HFFc6 (cell line): ENCODE measurements at regions not wholly inside any gene's neighbourhood (a gene's known extent, or its start where the extent isn't known, plus 50 kb on each side); places are given as distances from the start of the nearest gene placed in this dataset.

Experiments used
- DNase-seq: peaks from one replicate; pipeline ENCODE4 v3.0.0-alpha.2; 2018
- H3K27ac Mint-ChIP-seq: 2 replicates; pipeline ENCODE4 v1.8.0; 2020; ENCODE audit warnings: mild to moderate bottlenecking, mixed read lengths
- H3K27me3 Mint-ChIP-seq: 2 replicates; pipeline ENCODE4 v1.8.0; 2021; ENCODE audit warnings: mild to moderate bottlenecking, moderate library complexity, mixed read lengths; ENCODE audit not compliant: insufficient read depth
- H3K36me3 Mint-ChIP-seq: 2 replicates; pipeline ENCODE4 v1.8.0; 2021; ENCODE audit warnings: low read depth, mixed read lengths
- H3K4me1 Mint-ChIP-seq: 2 replicates; pipeline ENCODE4 v1.8.0; 2020; ENCODE audit warnings: low read depth, mixed read lengths
- H3K4me3 Mint-ChIP-seq: 2 replicates; pipeline ENCODE4 v1.8.0; 2020; ENCODE audit warnings: mild to moderate bottlenecking, moderate library complexity, mixed read lengths
- H3K9me3 Mint-ChIP-seq: 2 replicates; pipeline ENCODE4 v1.8.0; 2020; ENCODE audit warnings: mild to moderate bottlenecking, mixed read lengths
- CTCF ChIP-seq: fragments of 200-600 bp; sonication (generic); IDR thresholded peaks from 2 replicates; pipeline ENCODE4 v1.5.0; 2021; ENCODE audit warnings: antibody characterized with exemption, mild to moderate bottlenecking

- TF ChIP-seq CTCF: no peak
- no peak overlapping the region for H3K27ac Mint-ChIP-seq
- no peak overlapping the region for H3K4me3 Mint-ChIP-seq
- DNase-seq: no peak
- peaks cover 7% of the 10 kb centered on the region for H3K27me3 Mint-ChIP-seq
- H3K4me1 Mint-ChIP-seq: no peaks in the 10 kb centered on the region
- H3K9me3 Mint-ChIP-seq: no peaks in the 10 kb centered on the region
- H3K36me3 Mint-ChIP-seq: no peaks in the 10 kb centered on the region
Observed at GRCh38 chr6:27062755-27063154, 184.7 kb upstream of the PRSS16 start.

- Mint-ChIP-seq H3K27me3 (peaks cover 11% of the 10 kb centered on the region), H3K4me3 (no peak overlapping the region), H3K9me3 (no peaks in the 10 kb centered on the region), H3K27ac (no peak overlapping the region), H3K4me1 (no peaks in the 10 kb centered on the region), H3K36me3 (no peaks in the 10 kb centered on the region)
- no peak for TF ChIP-seq CTCF
- DNase-seq: no peak
Observed at GRCh38 chr6:27065183-27065582, 182.3 kb upstream of the PRSS16 start.

GRCh38 chr6:27066381-27066780 is 181.1 kb upstream of the PRSS16 start:
- Mint-ChIP-seq H3K36me3 (no peaks in the 10 kb centered on the region), H3K4me3 (no peak overlapping the region), H3K4me1 (no peaks in the 10 kb centered on the region), H3K27ac (no peak overlapping the region), H3K9me3 (no peaks in the 10 kb centered on the region), H3K27me3 (peaks cover 14% of the 10 kb centered on the region)
- no peak for TF ChIP-seq CTCF
- DNase-seq: no peak

GRCh38 chr6:27066802-27067201 is 180.7 kb upstream of the PRSS16 start:
- Mint-ChIP-seq H3K27me3 (peaks cover 14% of the 10 kb centered on the region), H3K9me3 (no peaks in the 10 kb centered on the region), H3K27ac (no peak overlapping the region), H3K4me1 (no peaks in the 10 kb centered on the region), H3K4me3 (no peak overlapping the region), H3K36me3 (no peaks in the 10 kb centered on the region)
- no peak for DNase-seq
- no peak for TF ChIP-seq CTCF

- Mint-ChIP-seq H3K4me1 (no peaks in the 10 kb centered on the region), H3K9me3 (no peaks in the 10 kb centered on the region), H3K4me3 (no peak overlapping the region), H3K27ac (no peak overlapping the region), H3K27me3 (peaks cover 4% of the 10 kb centered on the region), H3K36me3 (no peaks in the 10 kb centered on the region)
- DNase-seq: no peak
- no peak for TF ChIP-seq CTCF
Observed at GRCh38 chr6:27073441-27073840, 174.1 kb upstream of the PRSS16 start.

GRCh38 chr6:27076116-27076515 is 171.4 kb upstream of the PRSS16 start:
- no peaks in the 10 kb centered on the region for H3K9me3 Mint-ChIP-seq
- no peaks in the 10 kb centered on the region for H3K4me1 Mint-ChIP-seq
- no peak for TF ChIP-seq CTCF
- H3K36me3 Mint-ChIP-seq: no peaks in the 10 kb centered on the region
- no peak for DNase-seq
- H3K27me3 Mint-ChIP-seq: no peaks in the 10 kb centered on the region
- H3K27ac Mint-ChIP-seq: no peak overlapping the region
- no peak overlapping the region for H3K4me3 Mint-ChIP-seq
